Daoy (cell line): ENCODE measurements at regions not wholly inside any gene's neighbourhood (a gene's known extent, or its start where the extent isn't known, plus 50 kb on each side); places are given as distances from the start of the nearest gene placed in this dataset.
A peak's percentile ranks its signal among the peaks of the same experiment; 100 is the strongest.
"Not testable (repeated sequence)": the region's sequence is repeated elsewhere in the genome, so short reads cannot be mapped to it uniquely, and the experiment has no call there.

Experiments
- DNase-seq: peaks from one replicate; pipeline ENCODE4 v3.0.0-alpha.2; 2015; ENCODE audit warnings: low read depth

DNA sequence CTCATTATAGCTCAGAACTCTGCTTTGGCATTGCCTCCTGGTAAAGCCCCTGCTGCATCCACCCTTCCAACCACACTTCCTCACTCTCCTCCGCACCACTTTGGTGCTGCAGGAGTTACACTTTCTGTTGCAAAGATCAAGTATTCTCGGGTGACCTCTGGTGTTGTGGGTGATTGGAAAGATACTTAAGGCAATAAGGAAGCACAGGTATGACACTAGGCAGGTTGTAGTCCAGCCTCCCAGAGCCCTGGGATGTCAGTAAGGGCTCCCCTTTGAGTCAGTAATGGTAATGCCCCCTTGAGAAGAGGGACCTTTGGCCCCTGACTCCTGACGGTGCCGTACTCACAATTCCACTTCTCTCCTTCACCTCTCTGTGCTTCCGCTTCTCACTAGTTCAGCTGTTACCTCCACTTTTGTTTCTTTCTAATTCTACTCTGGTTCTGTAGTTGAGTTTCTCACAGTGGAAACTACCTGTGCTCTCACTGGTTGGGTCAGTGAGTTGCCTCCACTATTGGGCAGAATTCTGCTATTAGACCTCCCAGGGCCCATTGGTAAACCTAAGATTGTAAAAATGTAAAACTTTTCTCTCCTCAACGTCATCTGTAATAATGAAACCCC is 350.0 kb downstream of the GOLGA6L6 start:
- not testable (repeated sequence) for DNase-seq

GRCh38 chr15:20188611-20189010 is 353.0 kb downstream of the GOLGA6L6 start:
- DNase-seq, result not testable (repeated sequence)

GRCh38 chr15:20187370-20188355 is 353.9 kb downstream of the GOLGA6L6 start:
- not testable (repeated sequence) for DNase-seq

GRCh38 chr15:20184879-20185278 is 356.7 kb downstream of the GOLGA6L6 start:
- not testable (repeated sequence) for DNase-seq

DNA sequence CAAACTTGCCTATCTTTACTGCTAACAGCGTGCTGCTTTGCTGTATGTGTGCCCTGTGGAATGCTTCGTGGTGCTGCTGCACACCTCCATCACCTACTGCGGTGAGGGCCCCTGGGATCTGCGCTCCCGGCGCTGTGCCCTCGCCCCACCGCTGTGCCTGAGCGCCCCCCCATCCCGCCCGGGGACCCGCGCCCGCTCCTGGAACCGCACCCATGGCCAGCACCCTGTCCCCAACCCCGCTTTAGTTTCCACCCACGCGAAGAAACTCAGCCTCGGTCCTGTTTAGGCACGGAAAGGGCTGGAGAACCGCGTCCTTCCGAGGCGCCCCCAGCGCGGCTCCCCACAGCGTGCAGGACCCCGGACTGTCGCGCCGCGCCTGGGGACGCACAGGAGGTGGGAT is 373.4 kb downstream of the GOLGA6L6 start:
- DNase-seq, result not testable (repeated sequence)

DNA sequence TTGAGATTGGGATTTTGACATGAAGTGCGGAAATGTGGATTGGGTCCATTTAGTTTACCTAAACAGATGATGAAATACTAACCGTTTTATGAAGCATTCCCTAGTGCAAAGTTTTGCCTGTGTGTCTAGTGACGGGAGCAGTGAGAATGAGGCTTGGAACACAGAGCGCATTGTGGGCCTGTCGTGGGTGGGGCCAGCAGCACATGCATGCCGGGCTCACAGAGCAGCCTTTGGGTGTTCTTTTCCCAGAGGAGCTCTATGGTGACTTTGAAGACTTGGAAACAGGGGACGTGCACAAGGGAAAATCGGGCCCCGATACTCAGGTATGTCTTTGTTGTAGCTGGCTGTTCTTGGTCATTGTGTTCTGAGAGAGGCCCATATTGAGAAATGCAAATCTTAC is 388.1 kb downstream of the GOLGA6L6 start:
- not testable (repeated sequence) for DNase-seq

- DNase-seq, result not testable (repeated sequence)
These were observed 392.9 kb downstream of the GOLGA6L6 start for GRCh38 chr15:20148679-20149078.

- DNase-seq, result not testable (repeated sequence)
These were observed 393.6 kb downstream of the GOLGA6L6 start for GRCh38 chr15:20148008-20148407.

GRCh38 chr15:20144333-20145036 is 397.1 kb downstream of the GOLGA6L6 start:
- not testable (repeated sequence) for DNase-seq

GRCh38 chr15:20142906-20143305 is 398.7 kb downstream of the GOLGA6L6 start:
- not testable (repeated sequence) for DNase-seq

- DNase-seq, result not testable (repeated sequence)
These were observed 399.2 kb downstream of the GOLGA6L6 start for GRCh38 chr15:20142410-20142809.

GRCh38 chr15:20124668-20125067 is 416.9 kb downstream of the GOLGA6L6 start:
- not testable (repeated sequence) for DNase-seq

DNA sequence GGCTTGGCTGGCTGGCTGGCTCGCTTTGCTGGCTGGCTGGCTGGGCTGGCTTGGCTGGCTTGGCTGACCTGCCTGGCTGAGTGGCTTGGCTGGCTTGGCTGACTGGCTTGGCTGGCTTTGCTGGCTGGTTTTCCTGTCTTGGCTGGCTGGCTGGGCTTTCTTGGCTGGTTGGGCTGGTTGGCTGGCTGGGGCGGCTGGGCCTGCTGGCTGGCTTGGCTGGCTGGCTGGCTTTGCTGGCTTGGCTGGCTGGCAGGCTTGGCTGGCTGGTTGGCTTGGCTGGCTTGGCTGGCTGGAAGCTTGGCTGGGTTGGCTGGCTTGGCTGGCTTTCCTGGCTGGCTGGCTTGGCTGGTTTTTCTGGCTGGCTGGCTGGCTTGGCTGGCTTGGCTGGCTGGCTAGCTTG is 435.6 kb downstream of the GOLGA6L6 start:
- DNase-seq, result peak; percentile 21

DNA sequence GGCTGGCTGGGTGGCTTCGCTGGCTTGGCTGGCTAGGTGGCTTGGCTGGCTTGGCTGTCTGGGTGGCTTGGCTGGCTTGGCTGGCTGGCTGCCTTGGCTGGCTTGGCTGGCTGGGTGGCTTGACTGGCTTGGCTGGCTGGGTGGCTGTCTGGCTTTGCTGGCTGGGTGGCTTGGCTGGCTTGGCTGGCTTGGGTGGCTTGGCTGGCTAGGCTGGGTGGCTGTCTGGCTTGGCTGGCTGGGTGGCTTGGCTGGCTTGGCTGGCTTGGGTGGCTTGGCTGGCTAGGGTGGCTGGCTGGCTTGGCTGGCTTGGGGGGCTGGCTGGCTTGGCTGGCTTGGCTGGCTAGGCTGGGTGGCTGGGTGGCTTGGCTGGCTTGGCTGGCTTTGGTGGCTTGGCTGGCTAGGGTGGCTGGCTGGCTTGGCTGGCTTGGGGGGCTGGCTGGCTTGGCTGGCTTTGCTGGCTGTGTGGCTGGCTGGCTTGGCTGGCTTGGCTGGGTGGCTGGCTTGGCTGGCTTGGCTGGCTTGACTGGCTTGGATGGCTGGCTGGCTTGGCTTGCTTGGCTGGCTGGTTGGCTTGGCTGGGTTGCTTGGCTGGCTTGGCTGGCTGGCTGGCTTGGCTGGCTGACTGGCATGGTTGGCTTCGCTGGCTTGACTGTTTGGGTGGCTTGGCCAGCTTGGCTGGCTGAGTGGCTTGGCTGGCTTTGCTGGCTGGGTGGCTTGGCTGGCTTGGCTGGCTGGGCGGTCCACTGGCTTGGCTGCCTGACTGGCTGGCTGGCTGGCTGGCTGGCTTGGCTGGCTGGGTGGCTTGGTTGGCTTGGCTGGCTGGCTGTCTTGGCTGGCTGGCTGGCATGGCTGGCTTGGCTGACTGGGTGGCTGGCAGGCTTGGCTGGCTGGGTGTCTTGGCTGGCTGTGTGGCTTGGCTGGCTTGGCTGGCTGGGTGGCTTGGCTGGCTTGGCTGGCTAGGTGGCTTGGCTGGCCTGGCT is 436.3 kb downstream of the GOLGA6L6 start:
- peak; percentile 3 for DNase-seq

- not testable (repeated sequence) for DNase-seq
These were observed 437.0 kb downstream of the GOLGA6L6 start for GRCh38 chr15:20104551-20104950.

- DNase-seq, result peak; percentile 6
These were observed 438.7 kb downstream of the GOLGA6L6 start for GRCh38 chr15:20102862-20103261.

GRCh38 chr15:20102209-20102608 is 439.4 kb downstream of the GOLGA6L6 start:
- DNase-seq, result not testable (repeated sequence)

- DNase-seq, result not testable (repeated sequence)
These were observed 440.3 kb downstream of the GOLGA6L6 start for GRCh38 chr15:20101281-20101680.

DNA sequence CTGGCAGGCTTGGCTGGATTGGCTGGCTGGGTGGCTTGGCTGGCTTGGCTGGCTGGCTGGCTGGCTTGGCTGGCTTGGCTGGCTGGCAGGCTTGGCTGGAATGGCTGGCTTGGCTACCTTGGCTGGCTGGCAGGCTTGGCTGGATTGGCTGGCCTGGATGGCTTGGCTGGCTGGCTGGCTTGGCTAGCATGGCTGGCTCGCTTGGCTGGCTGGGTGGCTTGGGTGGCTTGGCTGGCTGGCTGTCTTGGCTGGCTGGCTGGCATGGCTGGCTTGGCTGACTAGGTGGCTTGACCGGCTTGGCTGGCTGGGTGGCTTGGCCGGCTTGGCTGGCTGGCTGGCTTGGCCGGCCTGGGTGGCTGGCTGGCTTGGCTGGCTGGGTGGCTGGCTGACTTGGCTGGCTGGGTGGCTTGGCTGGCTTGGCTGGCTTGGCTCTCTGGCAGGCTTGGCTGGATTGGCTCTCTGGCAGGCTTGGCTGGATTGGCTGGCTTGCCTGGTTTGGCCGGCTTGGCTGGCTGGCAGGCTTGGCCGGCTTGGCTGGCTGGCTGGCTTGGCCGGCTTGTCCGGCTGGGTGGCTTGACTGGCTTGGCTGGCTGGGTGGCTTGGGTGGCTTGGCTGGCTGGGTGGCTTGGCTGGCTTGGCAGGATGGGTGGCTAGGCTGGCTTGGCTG is 440.9 kb downstream of the GOLGA6L6 start:
- not testable (repeated sequence) for DNase-seq

GRCh38 chr15:20095699-20096303 is 445.8 kb downstream of the GOLGA6L6 start:
- DNase-seq, result not testable (repeated sequence)
